NB4 (cell line): ENCODE measurements at regions not wholly inside any gene's neighbourhood (a gene's known extent, or its start where the extent isn't known, plus 50 kb on each side); places are given as distances from the start of the nearest gene placed in this dataset.

Experiments used
- POLR2A ChIP-seq: IDR thresholded peaks from 2 replicates; pipeline ENCODE4 v1.6.1; 2011; ENCODE audit warnings: mild to moderate bottlenecking; ENCODE audit not compliant: insufficient read length; ENCODE audit errors: extremely low read depth
- TF ChIP-seq, protein P1 (sequence below): IDR thresholded peaks from one replicate; pipeline ENCODE4 v1.5.1; 2012; ENCODE audit warnings: low read depth, low read length
- TF ChIP-seq, protein P2 (sequence below): IDR thresholded peaks from 2 replicates; pipeline ENCODE4 v1.6.1; 2011; ENCODE audit warnings: low read depth, low read length

DNA sequence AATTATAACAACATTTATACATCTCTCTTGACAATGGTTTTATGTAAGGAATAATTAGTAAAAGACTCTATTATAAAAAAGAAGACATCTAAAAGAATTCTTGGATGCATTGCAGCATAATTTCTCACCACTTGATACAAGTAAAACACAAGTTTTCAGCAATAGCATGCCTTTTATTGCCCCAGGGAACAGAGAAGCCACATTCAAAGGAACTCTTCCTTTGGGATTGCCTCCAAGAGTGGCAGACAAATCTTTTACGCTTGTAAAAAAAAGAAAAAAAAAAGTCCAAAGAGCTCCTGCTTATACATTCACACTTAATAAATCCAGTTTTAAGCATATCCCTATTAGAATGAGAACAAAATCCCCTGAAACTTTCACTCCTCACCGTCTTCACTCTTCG is 2357.8 kb upstream of the PCDH20 start:
- no peak for TF ChIP-seq POLR2A
- TF ChIP-seq, protein P1, sequence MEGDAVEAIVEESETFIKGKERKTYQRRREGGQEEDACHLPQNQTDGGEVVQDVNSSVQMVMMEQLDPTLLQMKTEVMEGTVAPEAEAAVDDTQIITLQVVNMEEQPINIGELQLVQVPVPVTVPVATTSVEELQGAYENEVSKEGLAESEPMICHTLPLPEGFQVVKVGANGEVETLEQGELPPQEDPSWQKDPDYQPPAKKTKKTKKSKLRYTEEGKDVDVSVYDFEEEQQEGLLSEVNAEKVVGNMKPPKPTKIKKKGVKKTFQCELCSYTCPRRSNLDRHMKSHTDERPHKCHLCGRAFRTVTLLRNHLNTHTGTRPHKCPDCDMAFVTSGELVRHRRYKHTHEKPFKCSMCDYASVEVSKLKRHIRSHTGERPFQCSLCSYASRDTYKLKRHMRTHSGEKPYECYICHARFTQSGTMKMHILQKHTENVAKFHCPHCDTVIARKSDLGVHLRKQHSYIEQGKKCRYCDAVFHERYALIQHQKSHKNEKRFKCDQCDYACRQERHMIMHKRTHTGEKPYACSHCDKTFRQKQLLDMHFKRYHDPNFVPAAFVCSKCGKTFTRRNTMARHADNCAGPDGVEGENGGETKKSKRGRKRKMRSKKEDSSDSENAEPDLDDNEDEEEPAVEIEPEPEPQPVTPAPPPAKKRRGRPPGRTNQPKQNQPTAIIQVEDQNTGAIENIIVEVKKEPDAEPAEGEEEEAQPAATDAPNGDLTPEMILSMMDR: no peak
- TF ChIP-seq, protein P2, sequence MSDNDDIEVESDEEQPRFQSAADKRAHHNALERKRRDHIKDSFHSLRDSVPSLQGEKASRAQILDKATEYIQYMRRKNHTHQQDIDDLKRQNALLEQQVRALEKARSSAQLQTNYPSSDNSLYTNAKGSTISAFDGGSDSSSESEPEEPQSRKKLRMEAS: no peak
